ENCODE measurements at regions not wholly inside any gene's neighbourhood (a gene's known extent, or its start where the extent isn't known, plus 50 kb on each side); places are given as distances from the start of the nearest gene placed in this dataset.
A peak's percentile ranks its signal among the peaks of the same experiment; 100 is the strongest.

DNA sequence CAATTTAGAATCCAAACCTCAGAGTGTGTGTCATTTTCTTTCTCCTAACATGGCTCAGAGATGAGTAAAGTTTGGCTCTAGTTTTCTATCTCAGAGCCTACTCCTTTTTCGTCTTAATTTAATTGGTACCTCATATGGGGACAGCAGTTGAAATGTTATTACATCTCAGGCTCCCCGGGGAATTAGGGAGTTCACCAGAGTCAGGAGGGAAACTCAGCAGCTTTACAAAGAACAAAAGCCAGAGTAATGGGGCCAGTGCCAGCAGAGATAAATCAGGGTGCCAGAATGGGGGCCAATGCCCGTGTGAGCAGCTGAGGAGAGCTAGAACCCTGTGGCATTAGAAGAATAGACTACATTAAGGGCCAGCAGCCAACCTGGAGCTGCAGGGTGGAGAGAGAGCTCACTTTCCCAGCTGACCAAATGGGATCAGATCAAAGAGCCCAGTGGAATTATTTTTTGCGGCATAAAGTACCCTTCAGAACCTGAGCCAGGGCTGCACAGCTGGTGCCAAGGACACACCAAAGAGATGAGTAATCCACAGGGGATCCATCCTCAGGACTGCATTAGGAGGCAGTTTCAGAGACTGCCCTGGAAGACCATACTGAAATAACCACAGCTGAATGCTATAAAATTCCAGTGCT is 207.1 kb upstream of the DKK2 start:
- no peak for DNase-seq

- DNase-seq, result no peak
Measured at GRCh38 chr4:107220976-107221375, 184.9 kb upstream of the DKK2 start.

DNA sequence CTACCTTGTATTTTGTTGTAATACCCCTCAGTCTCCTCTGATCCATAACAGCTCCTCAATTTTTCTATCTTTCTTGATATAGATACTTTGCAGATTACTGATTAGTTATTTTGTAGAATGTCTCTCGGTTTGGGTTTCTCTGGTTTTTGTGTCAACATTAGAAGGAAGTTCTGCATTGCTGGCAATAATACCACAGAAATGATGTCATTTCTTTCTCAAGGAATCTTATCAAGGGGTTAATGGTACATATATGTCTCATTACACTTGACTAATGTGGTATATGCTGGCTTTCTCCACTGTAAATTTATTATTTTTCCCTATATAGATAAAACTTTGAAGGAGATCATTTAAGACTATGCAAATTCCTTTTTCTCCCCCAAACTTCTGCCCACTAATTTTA is 183.6 kb upstream of the DKK2 start:
- DNase-seq, result no peak

DNA sequence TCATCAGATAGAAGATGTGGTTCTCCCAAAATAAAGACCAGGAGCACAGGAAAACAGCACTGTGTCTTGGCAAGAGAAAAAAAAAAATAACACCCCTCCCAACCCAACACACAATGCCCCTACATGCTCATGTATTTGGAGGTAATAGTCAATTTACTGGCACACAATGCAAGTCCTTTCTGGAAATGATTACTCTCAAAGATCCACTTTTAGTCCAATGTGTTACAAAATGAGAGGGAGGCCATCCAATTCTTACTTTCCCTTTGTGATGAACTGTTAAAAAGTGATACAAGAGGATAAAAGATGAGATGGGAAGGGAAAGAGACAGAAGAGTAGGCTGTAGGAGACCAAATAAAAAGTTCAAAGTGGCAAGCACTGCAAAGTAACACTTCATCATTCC is 180.3 kb upstream of the DKK2 start:
- no peak for DNase-seq

- no peak for DNase-seq
Measured at GRCh38 chr4:107215222-107215621, 179.1 kb upstream of the DKK2 start.

DNA sequence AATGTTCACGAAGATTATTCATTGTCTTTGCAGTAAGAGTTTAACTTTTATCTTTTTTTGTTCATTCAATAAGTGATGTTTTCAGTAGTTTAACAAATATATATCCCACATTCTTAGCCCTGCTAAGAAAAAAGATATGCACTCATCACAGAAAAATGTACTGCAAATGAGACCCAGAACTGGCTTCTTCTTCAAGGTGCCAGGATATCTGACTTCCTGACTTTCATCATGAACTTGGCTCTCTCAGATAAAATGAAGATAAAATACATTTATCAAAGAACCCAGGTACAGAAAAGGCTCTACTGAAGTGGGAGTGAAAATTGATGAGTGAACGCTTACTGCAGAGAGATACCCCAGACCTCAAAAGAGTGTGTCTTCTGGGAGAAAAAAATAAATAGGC is 177.8 kb upstream of the DKK2 start:
- no peak for DNase-seq

DNA sequence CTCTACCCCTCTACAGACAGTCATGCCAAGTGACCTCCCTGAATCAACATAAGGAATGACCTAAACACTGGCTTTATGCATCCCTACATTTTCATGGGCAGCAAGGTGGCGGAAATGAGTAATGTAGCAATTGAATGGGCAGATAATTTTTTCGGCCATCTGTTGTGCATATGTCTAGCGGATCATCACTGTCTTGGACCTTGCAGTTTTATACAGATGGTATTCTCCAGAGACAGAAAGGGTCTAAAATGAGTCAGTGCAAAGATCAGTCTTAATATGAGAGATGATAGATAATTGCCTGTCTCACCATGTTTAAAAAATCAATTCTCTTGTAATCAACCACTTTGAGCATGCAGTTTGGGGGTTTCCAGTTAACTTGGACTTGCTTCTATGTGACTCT is 177.3 kb upstream of the DKK2 start:
- no peak for DNase-seq

GRCh38 chr4:107212565-107212964 is 176.5 kb upstream of the DKK2 start:
- DNase-seq, result no peak

DNA sequence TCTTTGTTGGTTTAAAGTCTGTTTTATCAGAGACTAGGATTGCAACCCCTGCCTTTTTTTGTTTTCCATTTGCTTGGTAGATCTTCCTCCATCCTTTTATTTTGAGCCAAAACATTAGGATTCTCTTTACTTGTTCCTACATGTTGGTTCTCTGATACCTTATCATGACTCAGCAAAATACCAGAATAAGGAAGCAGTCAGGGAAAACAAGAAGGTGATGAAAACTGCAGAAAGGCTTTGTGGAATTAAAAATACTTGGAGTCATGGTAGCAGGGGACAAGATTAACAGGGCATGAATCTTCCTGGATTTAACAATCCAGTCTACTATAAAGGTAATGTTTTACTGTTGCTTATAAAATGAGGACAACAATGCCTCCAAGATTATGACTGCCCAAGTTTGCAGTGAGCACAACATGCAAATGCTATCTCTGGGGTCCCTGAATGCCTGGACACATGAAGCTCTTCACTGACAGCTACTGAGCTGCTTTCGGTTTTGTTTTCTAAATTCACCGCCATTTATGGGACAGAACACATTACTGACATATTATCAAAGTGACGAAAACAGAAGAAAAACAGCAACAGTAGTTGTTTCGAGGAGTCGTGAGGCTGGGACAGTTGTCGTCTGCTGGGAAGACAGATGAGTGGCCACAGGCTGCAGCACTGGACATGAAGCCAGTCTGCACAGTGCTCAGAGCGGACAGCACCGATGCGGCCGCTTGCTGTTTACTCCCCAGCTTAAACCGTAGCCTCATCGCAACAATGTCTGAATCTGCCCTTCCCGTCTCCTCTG is 174.5 kb upstream of the DKK2 start:
- DNase-seq, result no peak

- no peak for DNase-seq
Measured at GRCh38 chr4:107203733-107204132, 167.6 kb upstream of the DKK2 start.

DNA sequence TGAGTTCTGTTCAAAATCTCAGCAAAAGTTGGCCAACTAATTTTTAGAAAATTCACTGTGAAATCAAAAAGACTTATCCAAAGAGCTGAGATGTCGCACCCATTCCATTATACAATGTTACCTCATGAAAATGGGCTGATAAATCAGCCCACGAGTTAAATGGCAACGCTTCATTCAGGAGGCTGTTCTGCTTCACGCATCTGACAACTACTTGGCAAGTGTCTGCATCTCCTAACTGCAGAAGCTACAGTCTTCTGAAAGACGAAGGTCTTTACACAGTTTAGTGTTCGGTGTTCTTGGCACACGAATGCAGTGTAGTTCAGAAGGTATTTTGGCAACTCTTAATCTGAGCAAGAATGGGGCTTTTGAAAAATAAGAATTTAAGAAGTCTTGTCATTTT is 166.6 kb upstream of the DKK2 start:
- DNase-seq, result no peak

GRCh38 chr4:107197121-107197520 is 161.0 kb upstream of the DKK2 start:
- DNase-seq, result no peak

- DNase-seq, result no peak
Measured at GRCh38 chr4:107196312-107196711, 160.2 kb upstream of the DKK2 start.

GRCh38 chr4:107194005-107194404 is 157.9 kb upstream of the DKK2 start:
- no peak for DNase-seq

DNA sequence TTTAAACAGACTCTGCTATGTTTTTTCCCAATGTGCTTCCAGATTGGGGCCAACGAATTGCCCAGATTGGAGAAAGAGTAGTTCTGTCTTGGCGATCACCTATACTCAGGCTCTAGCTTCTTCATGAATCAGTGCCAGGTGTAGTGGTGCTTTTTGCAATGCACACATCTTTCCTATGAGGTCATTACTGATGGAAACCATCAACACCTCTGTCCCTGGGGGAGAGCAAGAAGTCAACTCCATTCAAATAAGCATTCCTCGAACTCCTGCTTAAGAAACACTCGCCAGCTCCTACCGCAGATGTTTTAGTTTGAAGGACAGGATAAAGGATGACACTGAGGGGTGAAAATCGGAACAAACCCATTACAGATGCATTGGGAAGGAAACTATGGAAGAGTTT is 156.5 kb upstream of the DKK2 start:
- no peak for DNase-seq

DNA sequence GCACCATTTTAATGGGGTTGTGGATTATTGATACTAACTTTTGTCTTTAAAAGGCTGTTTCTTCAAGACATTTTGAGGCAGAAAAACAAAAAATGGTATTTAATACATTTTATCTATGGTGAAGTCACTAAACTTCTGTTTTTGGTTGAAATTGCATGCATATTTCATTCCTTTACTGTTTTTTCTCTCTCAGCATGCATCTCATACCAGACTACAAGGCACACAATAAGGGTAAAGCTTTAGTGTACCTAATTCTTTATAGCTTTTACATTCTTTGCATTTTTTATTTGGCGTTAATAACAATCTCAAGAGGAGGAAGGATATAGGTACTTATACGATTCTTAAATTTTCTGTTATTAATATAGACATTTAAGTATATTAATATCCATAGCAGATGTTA is 151.0 kb upstream of the DKK2 start:
- DNase-seq, result no peak

DNA sequence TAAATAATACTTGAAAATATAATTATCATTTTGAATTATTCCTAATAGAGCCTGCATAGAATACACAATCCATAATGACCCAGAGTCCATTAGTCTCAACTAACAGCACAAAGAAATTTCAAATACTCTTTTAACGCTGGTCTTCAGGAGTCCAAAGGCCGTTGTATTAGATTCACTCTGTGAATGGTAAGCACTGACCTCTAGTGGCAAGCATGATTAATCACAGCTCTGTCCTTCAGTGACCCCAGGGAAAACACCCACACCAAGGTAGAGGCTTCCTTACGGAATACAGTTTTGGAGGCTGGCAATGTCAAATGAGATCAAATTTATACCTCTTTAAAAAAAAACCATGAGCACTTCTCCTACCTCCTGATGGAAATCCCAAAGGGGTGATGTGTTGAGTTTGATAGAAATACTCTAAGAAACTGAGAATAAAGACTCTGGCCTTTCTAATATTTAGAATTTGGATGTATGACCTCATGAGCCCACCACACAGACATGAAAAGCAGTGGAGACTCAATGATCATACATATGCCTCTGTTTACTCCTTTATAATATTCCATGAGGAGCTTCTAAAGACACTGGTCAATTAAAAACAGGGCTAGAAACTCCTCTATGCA is 147.2 kb upstream of the DKK2 start:
- DNase-seq, result peak; percentile 37 to 77 (median 58)

DNA sequence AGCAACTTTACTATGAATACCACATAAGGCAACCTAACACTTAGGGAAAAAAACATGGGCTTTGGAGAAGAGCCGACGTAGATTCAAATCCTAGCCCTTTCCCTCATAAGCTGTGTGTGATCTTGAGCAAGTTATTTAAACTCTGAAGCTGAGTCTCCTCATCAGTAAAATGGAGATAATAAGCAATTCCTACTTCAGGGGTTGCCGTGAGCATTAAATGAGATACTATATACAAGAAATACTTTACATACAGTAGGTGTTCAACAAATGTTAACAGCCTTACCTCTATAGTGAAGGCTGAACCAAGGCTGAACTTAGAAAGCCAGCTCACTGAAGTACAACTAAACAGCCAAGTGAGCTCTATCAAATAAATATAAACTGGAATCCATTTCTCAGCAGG is 146.2 kb upstream of the DKK2 start:
- no peak for DNase-seq

GRCh38 chr4:107166873-107167450 is 130.8 kb upstream of the DKK2 start:
- DNase-seq, result no peak

DNA sequence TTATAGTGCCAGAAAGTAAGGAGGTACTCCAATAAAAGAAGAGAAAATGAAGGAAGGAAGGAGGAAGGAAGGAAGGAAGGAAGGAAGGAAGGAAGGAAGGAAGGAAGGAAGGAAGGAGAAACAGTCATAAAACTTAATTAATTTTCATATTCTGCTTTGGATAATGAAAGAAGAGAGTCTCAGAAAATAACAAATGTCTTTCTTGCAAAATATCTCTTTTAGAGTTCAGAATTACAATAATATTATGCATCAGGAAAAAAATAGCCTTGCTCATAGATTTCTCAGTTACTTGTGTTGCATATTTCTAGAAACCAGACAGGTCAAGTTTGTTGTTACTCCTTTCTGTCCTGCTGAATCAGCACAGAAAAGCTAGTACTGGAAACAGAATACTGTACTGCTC is 130.1 kb upstream of the DKK2 start:
- DNase-seq, result no peak

GRCh38 chr4:107164962-107165475 is 128.9 kb upstream of the DKK2 start:
- DNase-seq, result no peak

GRCh38 chr4:107156443-107156842 is 120.3 kb upstream of the DKK2 start:
- no peak for DNase-seq

- no peak for DNase-seq
Measured at GRCh38 chr4:107155366-107155765, 119.3 kb upstream of the DKK2 start.

- no peak for DNase-seq
Measured at GRCh38 chr4:107153956-107154355, 117.8 kb upstream of the DKK2 start.
